Suprapubic skin (tissue), 3 donors: ENCODE measurements at regions not wholly inside any gene's neighbourhood (a gene's known extent, or its start where the extent isn't known, plus 50 kb on each side); places are given as distances from the start of the nearest gene placed in this dataset.

Experiments
- POLR2A ChIP-seq, 2 donors: fragments of 450-650 bp; IDR thresholded peaks; one replicate each; pipeline ENCODE4 v1.6.1; 2017; ENCODE audit warnings: antibody characterized with exemption in 2 of 2, mild to moderate bottlenecking in 2 of 2, moderate library complexity in 2 of 2
- TF ChIP-seq, protein P1 (sequence below), 2 donors: fragments of 200-600 bp in 1 of 2; fragments of 450-650 bp in 1 of 2; sonication (generic) in 1 of 2; IDR thresholded peaks; one replicate each; pipeline ENCODE4 v1.5.1; 2016 to 2019; ENCODE audit warnings: antibody characterized with exemption in 2 of 2, mild to moderate bottlenecking in 1 of 2, moderate library complexity in 1 of 2

DNA sequence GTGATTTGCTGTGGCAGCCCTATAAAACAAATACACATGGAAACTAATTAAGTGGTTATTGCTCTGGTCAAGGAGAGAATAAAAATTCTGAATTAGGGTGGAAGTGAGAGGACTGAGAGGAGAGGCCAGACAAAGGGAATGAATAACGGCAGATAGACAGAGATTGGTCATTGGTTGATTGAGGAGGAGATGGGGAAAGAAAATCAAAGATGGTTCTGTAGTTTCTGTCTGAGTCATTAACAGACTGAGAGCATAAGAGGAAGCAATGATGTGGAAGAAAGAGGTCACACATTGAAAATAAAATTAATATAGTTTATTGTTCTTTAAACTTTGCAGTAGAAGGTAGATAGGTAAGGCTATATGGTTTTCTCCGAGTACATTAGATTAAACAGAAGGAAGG, 469.8 kb downstream of the ACTL7B start:
- TF ChIP-seq, protein P1, sequence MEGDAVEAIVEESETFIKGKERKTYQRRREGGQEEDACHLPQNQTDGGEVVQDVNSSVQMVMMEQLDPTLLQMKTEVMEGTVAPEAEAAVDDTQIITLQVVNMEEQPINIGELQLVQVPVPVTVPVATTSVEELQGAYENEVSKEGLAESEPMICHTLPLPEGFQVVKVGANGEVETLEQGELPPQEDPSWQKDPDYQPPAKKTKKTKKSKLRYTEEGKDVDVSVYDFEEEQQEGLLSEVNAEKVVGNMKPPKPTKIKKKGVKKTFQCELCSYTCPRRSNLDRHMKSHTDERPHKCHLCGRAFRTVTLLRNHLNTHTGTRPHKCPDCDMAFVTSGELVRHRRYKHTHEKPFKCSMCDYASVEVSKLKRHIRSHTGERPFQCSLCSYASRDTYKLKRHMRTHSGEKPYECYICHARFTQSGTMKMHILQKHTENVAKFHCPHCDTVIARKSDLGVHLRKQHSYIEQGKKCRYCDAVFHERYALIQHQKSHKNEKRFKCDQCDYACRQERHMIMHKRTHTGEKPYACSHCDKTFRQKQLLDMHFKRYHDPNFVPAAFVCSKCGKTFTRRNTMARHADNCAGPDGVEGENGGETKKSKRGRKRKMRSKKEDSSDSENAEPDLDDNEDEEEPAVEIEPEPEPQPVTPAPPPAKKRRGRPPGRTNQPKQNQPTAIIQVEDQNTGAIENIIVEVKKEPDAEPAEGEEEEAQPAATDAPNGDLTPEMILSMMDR (IDR thresholded peaks at IDR 0.05) = no peak
- TF ChIP-seq POLR2A (IDR thresholded peaks at IDR 0.05) = no peak
